ENCODE measurements at regions not wholly inside any gene's neighbourhood (a gene's known extent, or its start where the extent isn't known, plus 50 kb on each side); places are given as distances from the start of the nearest gene placed in this dataset.

DNA sequence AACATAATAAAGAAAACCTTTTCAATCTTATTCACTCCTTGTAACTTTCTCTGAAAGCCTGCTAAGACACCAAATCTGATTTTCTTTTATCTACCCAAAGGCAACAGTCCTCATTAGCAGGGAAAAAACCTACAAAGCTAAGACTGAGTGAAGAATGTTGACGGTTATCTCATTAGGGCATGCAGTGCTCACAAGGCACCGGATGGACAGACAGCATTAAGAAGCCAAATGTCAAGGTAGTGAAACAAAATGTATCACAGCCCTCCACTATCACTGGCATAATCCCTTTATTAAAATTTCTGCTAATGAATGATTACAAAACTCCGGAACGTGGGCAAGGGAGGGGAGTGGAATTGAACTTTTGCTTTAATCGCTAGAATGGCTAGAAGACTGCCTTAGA, 442.8 kb downstream of the NEBL start:
- no peaks in the 10 kb centered on the region for H3K4me1 ChIP-seq
- intact Hi-C loops (cut with DNase I), result no loop called here
- H3K27ac ChIP-seq, result no peak overlapping the region
- DNase-seq (no peak), ATAC-seq (no peak)
- H3K36me3 ChIP-seq, result no peaks in the 10 kb centered on the region
- H3K4me3 ChIP-seq, result no peak overlapping the region
- no peaks in the 10 kb centered on the region for H3K27me3 ChIP-seq (ENCODE audit: low read depth)
- TF ChIP-seq, protein P1, sequence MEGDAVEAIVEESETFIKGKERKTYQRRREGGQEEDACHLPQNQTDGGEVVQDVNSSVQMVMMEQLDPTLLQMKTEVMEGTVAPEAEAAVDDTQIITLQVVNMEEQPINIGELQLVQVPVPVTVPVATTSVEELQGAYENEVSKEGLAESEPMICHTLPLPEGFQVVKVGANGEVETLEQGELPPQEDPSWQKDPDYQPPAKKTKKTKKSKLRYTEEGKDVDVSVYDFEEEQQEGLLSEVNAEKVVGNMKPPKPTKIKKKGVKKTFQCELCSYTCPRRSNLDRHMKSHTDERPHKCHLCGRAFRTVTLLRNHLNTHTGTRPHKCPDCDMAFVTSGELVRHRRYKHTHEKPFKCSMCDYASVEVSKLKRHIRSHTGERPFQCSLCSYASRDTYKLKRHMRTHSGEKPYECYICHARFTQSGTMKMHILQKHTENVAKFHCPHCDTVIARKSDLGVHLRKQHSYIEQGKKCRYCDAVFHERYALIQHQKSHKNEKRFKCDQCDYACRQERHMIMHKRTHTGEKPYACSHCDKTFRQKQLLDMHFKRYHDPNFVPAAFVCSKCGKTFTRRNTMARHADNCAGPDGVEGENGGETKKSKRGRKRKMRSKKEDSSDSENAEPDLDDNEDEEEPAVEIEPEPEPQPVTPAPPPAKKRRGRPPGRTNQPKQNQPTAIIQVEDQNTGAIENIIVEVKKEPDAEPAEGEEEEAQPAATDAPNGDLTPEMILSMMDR (IDR thresholded peaks at IDR 0.05), result no peak
- H3K9me3 ChIP-seq, result no peaks in the 10 kb centered on the region

DNA sequence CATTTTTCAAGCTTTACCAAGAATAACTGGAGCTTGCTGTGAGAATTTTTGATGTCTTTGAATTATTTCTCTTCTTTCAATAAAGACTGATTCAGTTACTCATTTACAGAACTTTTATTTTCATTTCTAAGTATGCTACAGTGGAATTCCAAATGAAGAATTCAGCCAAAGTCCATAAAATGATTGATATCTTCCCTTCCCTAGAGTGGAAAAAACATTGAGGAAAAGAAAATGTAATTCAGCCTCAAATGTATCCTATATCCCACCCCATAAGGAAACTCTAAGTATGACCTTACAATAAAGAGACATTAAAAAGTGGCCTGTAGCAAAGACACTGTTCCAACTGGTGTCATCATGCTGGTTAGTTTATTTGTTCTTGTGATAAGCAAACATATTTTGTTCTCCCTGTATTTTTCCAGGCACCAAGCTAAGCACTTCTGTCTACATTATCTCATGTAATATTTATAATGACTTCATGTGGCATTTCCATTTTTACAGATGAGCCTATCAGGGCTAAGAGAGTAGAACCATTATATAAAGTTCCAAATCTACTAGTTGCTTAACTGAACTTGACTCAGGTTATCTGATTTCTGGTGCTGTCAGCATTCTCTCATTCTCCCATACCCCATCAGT, 450.4 kb downstream of the NEBL start:
- intact Hi-C loops (cut with DNase I), result no loop called here
- ATAC-seq, result no peak
- no peak overlapping the region for H3K27ac ChIP-seq
- TF ChIP-seq, protein P1 (IDR thresholded peaks at IDR 0.05), result no peak
- H3K36me3 ChIP-seq, result no peaks in the 10 kb centered on the region
- H3K9me3 ChIP-seq, result no peaks in the 10 kb centered on the region
- DNase-seq, result no peak
- H3K27me3 ChIP-seq (ENCODE audit: low read depth), result no peaks in the 10 kb centered on the region
- H3K4me1 ChIP-seq, result no peaks in the 10 kb centered on the region
- H3K4me3 ChIP-seq, result no peak overlapping the region

DNA sequence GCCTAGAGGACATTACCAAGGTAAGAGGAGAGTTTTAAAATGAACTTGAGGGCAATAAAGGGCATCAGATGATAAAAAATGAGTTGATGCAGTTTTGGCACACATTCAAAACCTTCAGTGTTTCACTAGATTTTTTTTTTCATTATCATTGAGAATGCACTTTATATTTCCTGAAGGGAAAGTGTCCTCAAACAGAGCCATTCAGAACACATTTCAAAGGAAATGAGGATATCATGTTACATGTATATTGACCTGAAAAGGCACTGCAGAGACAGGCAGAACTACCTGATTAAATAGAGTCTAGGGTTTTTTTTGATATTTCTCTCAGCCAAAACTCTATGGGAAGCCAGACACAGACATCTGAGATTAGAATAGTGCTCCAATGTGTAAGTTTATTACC, 454.0 kb downstream of the NEBL start:
- ATAC-seq, result no peak

DNA sequence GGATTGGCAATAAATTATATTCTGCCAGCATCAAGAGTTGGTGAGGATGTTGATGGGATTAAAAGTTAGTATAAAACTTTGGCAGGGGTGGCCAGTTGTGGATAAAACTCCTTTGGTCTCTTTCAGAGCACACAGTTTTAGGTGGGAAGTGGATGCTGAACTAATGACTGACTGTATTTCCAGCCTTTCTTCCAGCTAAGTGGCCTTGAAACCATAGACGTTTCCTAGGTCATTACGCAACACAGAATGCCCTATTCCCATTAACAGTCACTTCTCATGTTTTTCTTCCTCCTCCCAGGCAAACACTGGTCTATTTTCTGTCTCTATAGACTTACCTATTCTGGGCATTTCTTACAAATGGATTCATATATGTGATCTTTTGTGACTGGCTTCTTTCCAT, 467.4 kb downstream of the NEBL start:
- TF ChIP-seq, protein P1 (IDR thresholded peaks at IDR 0.05), result no peak

More for the DNA sequence above, 454.0 kb downstream of the NEBL start:
- no peak for DNase-seq
- intact Hi-C loops (cut with DNase I), result no loop called here
- TF ChIP-seq, protein P1 (IDR thresholded peaks at IDR 0.05), result no peak
- Histone ChIP-seq H3K27ac (no peak overlapping the region), H3K4me3 (no peak overlapping the region), H3K36me3 (no peaks in the 10 kb centered on the region), H3K4me1 (no peaks in the 10 kb centered on the region), H3K9me3 (no peaks in the 10 kb centered on the region), H3K27me3 (ENCODE audit: low read depth) (no peaks in the 10 kb centered on the region)

DNA sequence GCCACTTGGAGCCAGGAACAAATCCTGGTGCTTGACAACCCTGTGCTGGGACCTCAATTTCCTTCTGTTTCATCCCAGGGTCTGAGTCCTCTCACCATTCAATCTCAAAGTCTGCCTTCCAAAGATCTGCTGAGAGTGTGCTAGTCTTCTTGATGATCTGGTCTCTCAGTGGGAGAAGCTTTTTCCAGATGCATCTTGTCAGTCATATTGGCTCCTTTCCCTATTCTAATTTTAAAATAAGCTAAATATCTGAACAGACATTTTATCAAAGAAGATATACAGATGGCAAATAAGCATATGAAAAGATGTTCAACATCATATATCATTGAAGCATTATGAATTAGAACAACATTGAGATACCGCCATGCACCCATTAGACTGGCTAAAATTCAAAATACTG, 469.3 kb downstream of the NEBL start:
- Histone ChIP-seq H3K9me3 (peaks cover 4% of the 10 kb centered on the region), H3K4me3 (no peak overlapping the region), H3K27me3 (ENCODE audit: low read depth) (no peaks in the 10 kb centered on the region), H3K36me3 (no peaks in the 10 kb centered on the region), H3K27ac (no peak overlapping the region), H3K4me1 (no peaks in the 10 kb centered on the region)
- intact Hi-C loops (cut with DNase I), result no loop called here
- DNase-seq (no peak), ATAC-seq (no peak)
- TF ChIP-seq, protein P1 (IDR thresholded peaks at IDR 0.05), result no peak

More for the DNA sequence above, 467.4 kb downstream of the NEBL start:
- no peaks in the 10 kb centered on the region for H3K36me3 ChIP-seq
- H3K27me3 ChIP-seq (ENCODE audit: low read depth), result no peaks in the 10 kb centered on the region
- no peak for ATAC-seq
- no peak overlapping the region for H3K27ac ChIP-seq
- H3K9me3 ChIP-seq, result peaks cover 4% of the 10 kb centered on the region
- DNase-seq, result no peak
- H3K4me3 ChIP-seq, result no peak overlapping the region
- no peaks in the 10 kb centered on the region for H3K4me1 ChIP-seq
- intact Hi-C loops (cut with DNase I), result no loop called here

All from lower lobe of right lung (tissue), 2 donors.